RKO (cell line): ENCODE measurements at regions not wholly inside any gene's neighbourhood (a gene's known extent, or its start where the extent isn't known, plus 50 kb on each side); places are given as distances from the start of the nearest gene placed in this dataset.

Experiments
- DNase-seq: peaks from one replicate; pipeline ENCODE4 v3.0.0-alpha.2; 2016; ENCODE audit warnings: low spot score

GRCh38 chr6:25224242-25224641 is 54.9 kb upstream of the CARMIL1 start:
- DNase-seq = no peak

GRCh38 chr6:25227854-25228253 is 51.3 kb upstream of the CARMIL1 start:
- DNase-seq = no peak
